GM12878 (cell line): ENCODE measurements at regions not wholly inside any gene's neighbourhood (a gene's known extent, or its start where the extent isn't known, plus 50 kb on each side); places are given as distances from the start of the nearest gene placed in this dataset.

Experiments
- ATAC-seq: fragments of 200-7000 bp; cut with Tn5 transposase; 3 replicates; pipeline ENCODE4 v1.9.1; 2020; ENCODE audit warnings: mild to moderate bottlenecking, moderate library complexity
- BruUV-seq: library from RNA; stranded (reverse); fragments of 400-500 nt; replicated peaks from 2 replicates; lab custom pipeline; 2021; lab: Mats Ljungman, UMichigan
- CTCF ChIA-PET: fragments of 300-600 bp; sonication (Branson Sonifier 250); formaldehyde crosslinking; extraction: SDS; loops from one replicate; lab custom pipeline; 2021; ENCODE audit warnings: inconsistent platforms; lab: Yijun Ruan, JAX
- POLR2A ChIA-PET: fragments of 350-600 bp; formaldehyde crosslinking; extraction: SDS; loops from one replicate; lab custom pipeline; 2021; ENCODE audit warnings: inconsistent platforms; lab: Charles Lee
- RAD21 ChIA-PET: fragments of 300-600 bp; sonication (Branson Sonifier 250); formaldehyde crosslinking; loops from one replicate; lab custom pipeline; 2023; ENCODE audit warnings: antibody characterized with exemption; ENCODE audit not compliant: unreplicated experiment; lab: Charles Lee
- SMC1A ChIA-PET: fragments of 300-600 bp; sonication (Branson Sonifier 250); formaldehyde crosslinking; loops from one replicate; lab custom pipeline; 2023; ENCODE audit not compliant: unreplicated experiment, uncharacterized antibody; lab: Charles Lee
- DNase-seq: peaks from one replicate; pipeline ENCODE4 v3.0.0-alpha.2; 2011; ENCODE audit warnings: low read depth, low spot score
- FAIRE-seq: peaks from 3 replicates; lab custom pipeline; 2011; peaks lifted over from hg19 to GRCh38; lab: Jason Lieb, UNC
- H2AFZ ChIP-seq: 2 replicates; pipeline ENCODE4 v1.6.0; 2011; ENCODE audit warnings: low read depth, low read length, control low read depth; ENCODE audit not compliant: control insufficient read depth
- H3K27ac ChIP-seq: 2 replicates; pipeline ENCODE4 v1.5.1; 2011; ENCODE audit warnings: control low read depth; ENCODE audit not compliant: control insufficient read depth, insufficient read depth
- H3K27me3 ChIP-seq, 2 experiments: replicated peaks in 1 of 2; 2 replicates each; pipeline versions ENCODE4 v1.6.0 to v1.6.1; 2011; ENCODE audit warnings: low read length in 1 of 2; ENCODE audit not compliant: control insufficient read depth in 2 of 2, insufficient read depth in 2 of 2
- H3K36me3 ChIP-seq, 2 experiments: 2 replicates each; pipeline ENCODE4 v1.5.1; 2011; ENCODE audit warnings: low read length in 1 of 2; ENCODE audit not compliant: control insufficient read depth in 2 of 2, insufficient read depth in 2 of 2
- H3K4me1 ChIP-seq: 2 replicates; pipeline ENCODE4 v1.6.1; 2011; ENCODE audit warnings: mild to moderate bottlenecking, low read length, moderate library complexity, mixed read lengths; ENCODE audit not compliant: control insufficient read depth, insufficient read depth
- H3K4me2 ChIP-seq: 2 replicates; pipeline ENCODE4 v1.6.0; 2011; ENCODE audit warnings: control low read depth; ENCODE audit not compliant: control insufficient read depth, insufficient read depth
- H3K4me3 ChIP-seq: fragments of 200-600 bp; sonication (generic); 2 replicates; pipeline ENCODE4 v1.5.1; 2016
- H3K79me2 ChIP-seq: 2 replicates; pipeline ENCODE4 v1.6.0; 2011; ENCODE audit warnings: low read length; ENCODE audit not compliant: control insufficient read depth, insufficient read depth
- H3K9ac ChIP-seq: 2 replicates; pipeline ENCODE4 v1.8.0; 2011; ENCODE audit warnings: low read length, control low read depth, mixed read lengths; ENCODE audit not compliant: control insufficient read depth, insufficient read depth
- H3K9me3 ChIP-seq: replicated peaks from 3 replicates; pipeline ENCODE4 v1.5.1; 2011; ENCODE audit warnings: mild to moderate bottlenecking, low read length; ENCODE audit not compliant: control insufficient read depth, insufficient read depth
- H4K20me1 ChIP-seq: 2 replicates; pipeline ENCODE4 v1.6.0; 2011; ENCODE audit not compliant: control insufficient read depth, insufficient read depth
- BRCA1 ChIP-seq: IDR thresholded peaks from 2 replicates; pipeline ENCODE4 v1.6.1; 2011; ENCODE audit warnings: low read depth, low read length, improper control_type of control experiment
- CBX5 ChIP-seq: sonication (generic); IDR thresholded peaks from 2 replicates; pipeline ENCODE4 v1.6.1; 2016; ENCODE audit warnings: low read depth, moderate library complexity, mild to moderate bottlenecking, inconsistent platforms
- CREM ChIP-seq: IDR thresholded peaks from 2 replicates; pipeline ENCODE4 v1.6.1; 2014; ENCODE audit warnings: antibody characterized with exemption, low read depth
- EZH2 ChIP-seq: IDR thresholded peaks from 2 replicates; pipeline ENCODE4 v1.6.1; 2012; ENCODE audit warnings: low read depth, mild to moderate bottlenecking, control low read depth, inconsistent platforms, low read length, borderline replicate concordance; ENCODE audit not compliant: control insufficient read depth
- MTA3 ChIP-seq: IDR thresholded peaks from 2 replicates; pipeline ENCODE4 v1.6.1; 2012; ENCODE audit warnings: low read length, inconsistent platforms, borderline replicate concordance
- NKRF ChIP-seq: fragments of 450-650 bp; conservative IDR thresholded peaks from 2 replicates; pipeline ENCODE4 v1.6.1; 2017; ENCODE audit warnings: mild to moderate bottlenecking, moderate library complexity
- RELA ChIP-seq: fragments of 450-650 bp; IDR thresholded peaks from 2 replicates; pipeline ENCODE4 v1.8.0; 2014; ENCODE audit warnings: borderline replicate concordance; ENCODE audit not compliant: partially characterized antibody
- SRF ChIP-seq, 2 experiments: IDR thresholded peaks; 2 replicates each; pipeline ENCODE4 v1.6.1; 2011; ENCODE audit warnings: low read depth in 2 of 2, low read length in 2 of 2, mild to moderate bottlenecking in 1 of 2, moderate library complexity in 1 of 2
- YBX1 ChIP-seq: fragments of 450-650 bp; IDR thresholded peaks from 2 replicates; pipeline ENCODE4 v1.6.1; 2016; ENCODE audit warnings: antibody characterized with exemption
- WGBS: methylation state at CpG from one replicate; pipeline ENCODE4 v1.1.6; 2016; ENCODE audit warnings: low lambda C conversion rate; ENCODE audit not compliant: insufficient replicate concordance, insufficient coverage; ENCODE audit errors: missing lambda C conversion rate; 5-methylcytosine and 5-hydroxymethylcytosine counted together
- in situ Hi-C: fragments of 300-500 bp; cut with MboI; formaldehyde crosslinking; loops from 9 replicates; pipeline ENCODE4 v1.14.3; 2018; ENCODE audit warnings: mixed read lengths
- intact Hi-C: fragments of 100-400 bp; cut with micrococcal nuclease; formaldehyde crosslinking; loops from one replicate; pipeline ENCODE4 v1.14.2; 2022; ENCODE audit not compliant: unreplicated experiment

DNA sequence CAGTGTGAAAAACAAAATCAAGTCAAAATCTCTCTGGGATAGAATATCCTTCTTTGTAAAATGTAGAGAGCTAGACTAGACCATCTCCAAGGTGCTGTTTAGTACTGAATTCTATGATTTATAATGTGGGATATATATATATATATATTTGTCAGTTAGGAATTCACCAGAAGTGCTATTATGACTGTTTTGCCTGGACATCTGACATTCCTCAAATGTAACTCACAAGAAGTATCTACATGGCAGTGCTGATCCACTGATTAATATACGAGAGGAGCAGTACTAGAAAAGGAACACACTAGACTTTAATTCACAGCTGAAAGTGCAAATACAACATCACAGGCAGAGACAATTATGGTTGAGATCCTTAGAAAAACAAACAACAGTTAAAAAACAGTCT, 208.9 kb downstream of the GBA3 start:
- Histone ChIP-seq H3K27ac (no peak overlapping the region), H3K9ac (no peak overlapping the region), H3K27me3 (no peaks in the 10 kb centered on the region; a peak in 1 of 4 replicates), H3K36me3 (no peaks in the 10 kb centered on the region), H4K20me1 (no peaks in the 10 kb centered on the region), H3K9me3 (no peaks in the 10 kb centered on the region), H3K4me1 (no peaks in the 10 kb centered on the region), H3K4me2 (no peak overlapping the region), H3K4me3 (no peak overlapping the region), H3K79me2 (no peaks in the 10 kb centered on the region), H2AFZ (no peak overlapping the region)
- in situ Hi-C loops (no loop called here), intact Hi-C loops (no loop called here)
- no peak for DNase-seq
- no peak for FAIRE-seq
- CTCF ChIA-PET = interaction anchor here (0.6 to 1.9 kb wide), 4 partner anchors 12 to 139 kb away, joined by 3 to 5 read pairs (median 4); no protein-coding TSS in a partner anchor
- 0% methylated on average over 1 of the region's 1 CpG for WGBS
- SMC1A ChIA-PET = interaction anchor here (1.6 to 1.9 kb wide), 2 partner anchors 27 to 65 kb away, joined by 3 to 4 read pairs; no protein-coding TSS in a partner anchor
- TF ChIP-seq YBX1 (no peak), MTA3 (no peak), SRF (IDR thresholded peaks at IDR 0.05; ENCODE audit: low read depth in 2 of 2, low read length in 2 of 2) (no peak), RELA (no peak)
- ATAC-seq = no peak
- POLR2A ChIA-PET = no interaction called here
- RAD21 ChIA-PET = interaction anchor here (0.6 kb wide), 1 partner anchor 182 kb away, joined by 4 read pairs; no protein-coding TSS in a partner anchor
- BruUV-seq = no TSS peak

- WGBS = 0% methylated on average over 2 of the region's 2 CpGs
- intact Hi-C loops = no loop called here
- ATAC-seq = no peak
Measured at GRCh38 chr4:22900876-22901275, 208.1 kb downstream of the GBA3 start.

More at GRCh38 chr4:22900876-22901275, 208.1 kb downstream of the GBA3 start:
- Histone ChIP-seq H3K9ac (no peak overlapping the region), H3K4me1 (no peaks in the 10 kb centered on the region), H4K20me1 (no peaks in the 10 kb centered on the region), H3K4me2 (no peak overlapping the region), H3K4me3 (no peak overlapping the region), H3K79me2 (no peaks in the 10 kb centered on the region), H3K27ac (no peak overlapping the region), H3K9me3 (no peaks in the 10 kb centered on the region), H3K36me3 (no peaks in the 10 kb centered on the region), H3K27me3 (no peaks in the 10 kb centered on the region; a peak in 1 of 4 replicates), H2AFZ (no peak overlapping the region)
- POLR2A ChIA-PET = no interaction called here
- in situ Hi-C loops = no loop called here
- SMC1A ChIA-PET = interaction anchor here (0.7 to 1.9 kb wide), 3 partner anchors 12 to 66 kb away, joined by 3 to 4 read pairs (median 3); no protein-coding TSS in a partner anchor
- CTCF ChIA-PET = interaction anchor here (0.8 to 1.9 kb wide), 4 partner anchors 11 to 92 kb away, joined by 3 to 5 read pairs (median 4); no protein-coding TSS in a partner anchor
- RAD21 ChIA-PET = no interaction called here
- FAIRE-seq = no peak
- TF ChIP-seq CBX5 (no peak), CREM (no peak), NKRF (no peak), BRCA1 (no peak), EZH2 (no peak)
- BruUV-seq = no TSS peak
- DNase-seq = no peak
